HT1080 (cell line): ENCODE measurements at regions not wholly inside any gene's neighbourhood (a gene's known extent, or its start where the extent isn't known, plus 50 kb on each side); places are given as distances from the start of the nearest gene placed in this dataset. TPM values are rescaled to one million over a fixed set of nuclear protein-coding genes. Genes with fewer than 3 reads are reported as not detected.

Experiments used
- DNase-seq: peaks from one replicate; pipeline ENCODE4 v3.0.0-alpha.2; 2015; ENCODE audit warnings: low read depth
- small RNA-seq: library from RNA; depleted of rRNA; stranded (forward); fragments of <200 nt; gene quantifications from one replicate; pipeline ENCODE3, GENCODE V24; 2014

- DNase-seq: no peak
These were observed 129.2 kb upstream of the EPHA5 start for GRCh38 chr4:65799513-65799912.

- DNase-seq: no peak
These were observed 128.3 kb upstream of the EPHA5 start for GRCh38 chr4:65798498-65799127.

GRCh38 chr4:65791812-65792308 lies 121.6 kb upstream of the EPHA5 start:
- peak; percentile 55 for DNase-seq

- DNase-seq: peak; percentile 6
These were observed 121.0 kb upstream of the EPHA5 start for GRCh38 chr4:65791111-65791811.

GRCh38 chr4:65789805-65790204 lies 119.5 kb upstream of the EPHA5 start:
- DNase-seq: no peak

GRCh38 chr4:65789341-65789740 lies 119.1 kb upstream of the EPHA5 start:
- DNase-seq: no peak

GRCh38 chr4:65777270-65777669 lies 107.0 kb upstream of the EPHA5 start:
- no peak for DNase-seq

GRCh38 chr4:65773636-65774035 lies 103.3 kb upstream of the EPHA5 start:
- no peak for DNase-seq

- no peak for DNase-seq
These were observed 77.1 kb upstream of the EPHA5 start for GRCh38 chr4:65747386-65747785.

GRCh38 chr4:65738134-65738533 lies 67.8 kb upstream of the EPHA5 start:
- DNase-seq: no peak

GRCh38 chr4:65737672-65738071 lies 67.4 kb upstream of the EPHA5 start:
- no peak for DNase-seq

GRCh38 chr4:65724973-65725372 lies 54.7 kb upstream of the EPHA5 start:
- no peak for DNase-seq

Small RNA genes lying in the stretch of these regions (small RNA-seq; reads per million reads assigned to genes)
- gene MIR1269A (not detected), gene RNU2-40P (0.36 reads per million, percentile 41 among the genes with 10 or more reads in this experiment), gene RNU6-699P (not detected)
